Prostate gland (tissue), 2 donors: ENCODE measurements at regions not wholly inside any gene's neighbourhood (a gene's known extent, or its start where the extent isn't known, plus 50 kb on each side); places are given as distances from the start of the nearest gene placed in this dataset.

Experiments used
- DNase-seq: peaks from one replicate; pipeline ENCODE4 v3.0.0-alpha.2; 2019; ENCODE audit warnings: low spot score
- H3K27ac ChIP-seq, 2 donors: fragments of 200-600 bp; sonication (generic); 2 replicates each; pipeline ENCODE4 v1.5.1; 2017 to 2019
- H3K27me3 ChIP-seq: fragments of 200-600 bp; sonication (generic); replicated peaks from 2 replicates; pipeline ENCODE4 v1.5.1; 2019; ENCODE audit not compliant: insufficient read depth
- H3K36me3 ChIP-seq, 2 donors: fragments of 200-600 bp; sonication (generic); 1 replicate in 1 of 2; 2 replicates in 1 of 2; pipeline versions ENCODE4 v1.5.1 to v1.8.1; 2017 to 2019
- H3K4me1 ChIP-seq: fragments of 200-600 bp; sonication (generic); replicated peaks from 2 replicates; pipeline ENCODE4 v1.5.1; 2019
- H3K4me3 ChIP-seq, 2 donors: fragments of 200-600 bp; sonication (generic); 2 replicates each; pipeline ENCODE4 v1.5.1; 2017 to 2019
- H3K9me3 ChIP-seq: fragments of 200-600 bp; sonication (generic); 2 replicates; pipeline ENCODE4 v1.5.1; 2017
- CTCF ChIP-seq, 4 experiments: fragments of 200-600 bp in 2 of 4; fragments of 450-650 bp in 2 of 4; sonication (generic) in 2 of 4; IDR thresholded peaks; 1 replicate in 3 of 4; 2 replicates in 1 of 4; pipeline ENCODE4 v1.5.1; 2016 to 2019; ENCODE audit warnings: antibody characterized with exemption in 4 of 4, mild to moderate bottlenecking in 2 of 4, moderate library complexity in 2 of 4
- POLR2A ChIP-seq: fragments of 450-650 bp; IDR thresholded peaks from one replicate; pipeline ENCODE4 v1.6.1; 2016; ENCODE audit warnings: antibody characterized with exemption, mild to moderate bottlenecking
- POLR2AphosphoS5 ChIP-seq: sonication (generic); formaldehyde crosslinking; IDR thresholded peaks from one replicate; pipeline ENCODE4 v1.6.1; 2017; ENCODE audit warnings: antibody characterized with exemption
- WGBS: methylation state at CpG from one replicate; pipeline ENCODE4 v1.1.5; 2018; 5-methylcytosine and 5-hydroxymethylcytosine counted together
- intact Hi-C: fragments of 100-400 bp; cut with DNase I; formaldehyde crosslinking; loops from one replicate; pipeline ENCODE4 v1.14.2; 2022

DNA sequence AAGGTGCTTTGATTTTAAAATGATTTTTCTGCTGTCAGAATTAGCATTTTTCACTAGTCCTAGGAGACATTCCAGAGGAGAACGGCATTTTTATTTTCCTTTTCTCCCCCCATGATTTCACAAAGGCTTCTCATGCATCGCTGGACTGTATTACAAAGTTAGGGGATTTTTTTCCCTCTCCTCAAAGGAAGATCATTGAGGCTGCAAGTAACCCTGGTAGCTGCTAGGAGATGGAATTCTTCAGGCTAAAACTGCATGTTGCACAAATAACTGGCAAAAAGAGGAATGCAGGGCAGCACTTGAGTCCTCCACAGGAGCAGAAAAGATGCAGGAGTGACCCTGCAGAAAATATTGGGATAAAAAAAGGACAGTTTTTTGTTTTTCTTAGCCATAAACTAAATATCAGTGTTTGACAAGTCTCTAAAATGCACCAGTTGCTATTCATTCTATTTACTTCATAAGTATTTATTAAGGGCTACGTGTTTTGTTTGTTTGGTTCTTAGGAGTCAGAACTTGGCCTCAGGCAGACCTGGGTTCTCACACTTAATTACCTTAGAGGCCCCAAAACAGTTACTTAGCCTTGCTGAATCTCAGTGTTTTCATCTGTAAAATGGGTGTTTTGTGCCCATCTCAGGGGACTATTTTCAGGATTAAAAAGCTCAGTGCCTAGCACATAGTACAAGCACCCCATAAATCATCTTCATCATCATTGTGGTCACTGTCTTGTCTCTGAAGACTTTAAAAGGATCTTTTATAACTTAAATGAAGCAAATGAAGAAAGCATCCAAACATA, 144.5 kb upstream of the ID4 start:
- intact Hi-C loops, result no loop called here
- H3K27ac ChIP-seq, result no peak overlapping the region
- no peak for DNase-seq
- H3K4me1 ChIP-seq, result no peaks in the 10 kb centered on the region
- no peaks in the 10 kb centered on the region for H3K36me3 ChIP-seq
- H3K4me3 ChIP-seq, result no peak overlapping the region
- TF ChIP-seq POLR2A (no peak), POLR2AphosphoS5 (no peak), CTCF (IDR thresholded peaks at IDR 0.05) (no peak)
- no peaks in the 10 kb centered on the region for H3K9me3 ChIP-seq
- no peaks in the 10 kb centered on the region for H3K27me3 ChIP-seq
- WGBS, result 72% methylated on average over 3 of the region's 3 CpGs

DNA sequence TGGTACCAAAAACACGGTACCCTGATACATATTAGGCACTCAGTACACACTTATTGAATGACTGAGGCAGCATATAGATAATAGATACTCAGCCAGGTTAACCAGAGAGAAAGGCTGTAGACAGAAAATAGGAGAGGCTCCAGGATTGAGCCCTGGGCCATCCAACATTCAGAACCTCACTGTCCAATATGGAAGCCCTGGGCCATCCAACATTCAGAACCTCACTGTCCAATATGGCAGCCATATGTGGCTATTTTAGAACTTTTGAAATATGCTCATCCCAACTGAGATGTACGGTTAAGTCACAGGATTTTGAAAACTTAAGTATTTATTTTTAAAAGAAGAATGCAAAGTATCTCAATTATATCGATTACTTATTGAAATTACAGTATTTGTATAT, 142.5 kb upstream of the ID4 start:
- no peaks in the 10 kb centered on the region for H3K36me3 ChIP-seq
- no peaks in the 10 kb centered on the region for H3K4me1 ChIP-seq
- H3K9me3 ChIP-seq, result no peaks in the 10 kb centered on the region
- TF ChIP-seq POLR2A (no peak), CTCF (IDR thresholded peaks at IDR 0.05) (no peak), POLR2AphosphoS5 (no peak)
- intact Hi-C loops, result no loop called here
- 93% methylated on average over 3 of the region's 3 CpGs for WGBS
- no peaks in the 10 kb centered on the region for H3K27me3 ChIP-seq
- no peak overlapping the region for H3K4me3 ChIP-seq
- no peak overlapping the region for H3K27ac ChIP-seq
- DNase-seq, result no peak

DNA sequence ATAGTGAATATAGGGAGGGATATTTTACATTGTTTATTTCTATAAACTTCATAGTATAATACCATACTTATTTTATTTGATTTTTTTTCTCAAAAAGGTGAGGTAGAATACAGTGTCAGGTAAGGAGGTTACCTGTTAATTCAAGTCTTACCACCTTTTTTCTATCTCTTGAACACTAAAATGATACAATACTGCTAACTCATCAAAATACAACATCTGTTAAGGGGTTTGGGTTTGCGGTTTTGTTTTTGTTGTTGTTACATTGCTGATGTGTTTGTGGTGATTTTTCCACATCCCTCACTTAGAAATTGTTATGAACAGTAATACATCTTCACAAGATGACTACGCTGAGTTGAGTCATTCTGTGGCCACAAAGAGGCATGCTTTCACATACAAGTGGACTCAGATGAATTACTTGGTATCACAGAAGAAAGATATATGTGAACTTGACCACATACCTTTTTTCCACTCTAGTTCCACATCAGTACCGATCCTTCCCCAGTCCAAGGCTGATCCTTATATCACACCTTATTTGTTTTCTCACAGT, 139.4 kb upstream of the ID4 start:
- Histone ChIP-seq H3K4me1 (no peaks in the 10 kb centered on the region), H3K9me3 (no peaks in the 10 kb centered on the region), H3K27ac (no peak overlapping the region), H3K36me3 (no peaks in the 10 kb centered on the region), H3K27me3 (no peaks in the 10 kb centered on the region), H3K4me3 (no peak overlapping the region)
- intact Hi-C loops, result no loop called here
- TF ChIP-seq POLR2AphosphoS5 (no peak), POLR2A (no peak), CTCF (IDR thresholded peaks at IDR 0.05) (no peak)
- DNase-seq, result no peak
- 80% methylated on average over 3 of the region's 3 CpGs for WGBS

GRCh38 chr6:19699932-19700331, 137.2 kb upstream of the ID4 start:
- TF ChIP-seq POLR2A, result no peak
- no peak for TF ChIP-seq CTCF (IDR thresholded peaks at IDR 0.05)
- no peak for TF ChIP-seq POLR2AphosphoS5
- Histone ChIP-seq H3K27me3 (no peaks in the 10 kb centered on the region), H3K27ac (no peak overlapping the region), H3K4me3 (no peak overlapping the region), H3K9me3 (no peaks in the 10 kb centered on the region), H3K4me1 (no peaks in the 10 kb centered on the region), H3K36me3 (no peaks in the 10 kb centered on the region)
- intact Hi-C loops, result no loop called here
- DNase-seq, result no peak
- 73% methylated on average over 4 of the region's 4 CpGs for WGBS

GRCh38 chr6:19705606-19706005, 131.6 kb upstream of the ID4 start:
- H3K4me1 ChIP-seq, result no peaks in the 10 kb centered on the region
- H3K36me3 ChIP-seq, result no peaks in the 10 kb centered on the region
- TF ChIP-seq CTCF (IDR thresholded peaks at IDR 0.05), result no peak
- H3K4me3 ChIP-seq, result no peak overlapping the region
- intact Hi-C loops, result no loop called here
- no peak for DNase-seq
- H3K27me3 ChIP-seq, result no peaks in the 10 kb centered on the region
- no peaks in the 10 kb centered on the region for H3K9me3 ChIP-seq
- WGBS, result 95% methylated on average over 5 of the region's 5 CpGs
- no peak overlapping the region for H3K27ac ChIP-seq
